Keratinocyte (primary cell): ENCODE measurements at regions not wholly inside any gene's neighbourhood (a gene's known extent, or its start where the extent isn't known, plus 50 kb on each side); places are given as distances from the start of the nearest gene placed in this dataset.

ENCODE experiments used
- CTCF ChIP-seq, 3 experiments: IDR thresholded peaks in 1 of 3; conservative IDR thresholded peaks in 1 of 3; optimal IDR thresholded peaks in 1 of 3; 2 replicates in 2 of 3; 3 replicates in 1 of 3; pipeline versions ENCODE3 to v1.5.1; 2011; ENCODE audit warnings: low read length in 3 of 3, mild to moderate bottlenecking in 3 of 3, moderate library complexity in 2 of 3, control low read depth in 1 of 3, inconsistent platforms in 1 of 3; ENCODE audit not compliant: insufficient read depth in 2 of 3; ENCODE audit errors: extremely low read depth in 1 of 3
- EZH2 ChIP-seq: IDR thresholded peaks from one replicate; pipeline ENCODE4 v1.6.1; 2012; ENCODE audit warnings: inconsistent platforms, mild to moderate bottlenecking, low read length, moderate library complexity

GRCh38 chr9:74331607-74332006 is 165.5 kb upstream of the RORB start:
- no peak for TF ChIP-seq CTCF (optimal IDR thresholded peaks at IDR 0.05 in 1 of 3, IDR thresholded peaks at IDR 0.05 in 1 of 3, conservative IDR thresholded peaks at IDR 0.05 in 1 of 3; ENCODE audit: extremely low read depth in 1 of 3, insufficient read depth in 2 of 3, low read length in 3 of 3)
- no peak for TF ChIP-seq EZH2
